ENCODE measurements at regions not wholly inside any gene's neighbourhood (a gene's known extent, or its start where the extent isn't known, plus 50 kb on each side); places are given as distances from the start of the nearest gene placed in this dataset.

- Histone ChIP-seq H3K9me3 (ENCODE audit: control insufficient read depth in 3 of 3, low read length in 3 of 3) (no peaks in the 10 kb centered on the region), H3K27me3 (ENCODE audit: control insufficient read depth in 3 of 3, insufficient read depth in 3 of 3, low read length in 3 of 3) (no peaks in the 10 kb centered on the region), H3K4me3 (ENCODE audit: low read length in 3 of 3) (no peak overlapping the region), H3K4me1 (ENCODE audit: control insufficient read depth in 3 of 3, insufficient read depth in 3 of 3, low read length in 3 of 3) (peaks cover 0 to 8% (median 0%) of the 10 kb centered on the region in 3 donors), H3K36me3 (ENCODE audit: control insufficient read depth in 3 of 3, insufficient read depth in 3 of 3, low read length in 3 of 3) (no peaks in the 10 kb centered on the region), H3K27ac (ENCODE audit: low read depth, low read length) (no peak overlapping the region), H3K9ac (ENCODE audit: low read depth in 1 of 3, low read length in 3 of 3) (no peak overlapping the region)
These were observed 390.7 kb upstream of the RGMA start for GRCh38 chr15:93479715-93480114.

- Histone ChIP-seq H3K36me3 (ENCODE audit: control insufficient read depth in 3 of 3, insufficient read depth in 3 of 3, low read length in 3 of 3) (no peaks in the 10 kb centered on the region), H3K27me3 (ENCODE audit: control insufficient read depth in 3 of 3, insufficient read depth in 3 of 3, low read length in 3 of 3) (no peaks in the 10 kb centered on the region)
These were observed 389.9 kb upstream of the RGMA start for GRCh38 chr15:93478947-93479346.

DNA sequence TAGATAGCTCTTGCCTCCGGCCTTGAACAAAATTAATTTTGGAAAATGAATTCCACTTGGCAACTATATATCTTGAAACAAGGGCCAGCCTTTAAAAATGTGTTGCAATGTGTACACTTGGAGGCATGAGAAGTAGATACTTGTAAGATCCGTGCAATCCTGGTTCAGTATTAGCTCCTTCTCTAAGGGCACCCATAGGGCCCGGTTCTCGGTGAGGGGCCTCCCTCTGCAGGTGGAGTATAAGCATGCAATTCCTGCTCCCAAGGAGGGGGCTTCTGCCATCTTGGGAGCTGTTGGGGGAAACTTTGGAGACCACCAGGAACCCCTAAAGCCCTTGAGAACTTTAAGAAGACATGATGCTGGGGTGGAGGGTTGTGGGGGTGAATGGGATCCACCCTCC, 388.7 kb upstream of the RGMA start:
- H3K27ac ChIP-seq (ENCODE audit: low read depth, low read length) = no peak overlapping the region
- H3K9ac ChIP-seq (ENCODE audit: low read depth in 1 of 3, low read length in 3 of 3) = no peak overlapping the region
- no peaks in the 10 kb centered on the region for H3K36me3 ChIP-seq (ENCODE audit: control insufficient read depth in 3 of 3, insufficient read depth in 3 of 3, low read length in 3 of 3)
- no peaks in the 10 kb centered on the region for H3K9me3 ChIP-seq (ENCODE audit: control insufficient read depth in 3 of 3, low read length in 3 of 3)
- no peak overlapping the region for H3K4me3 ChIP-seq (ENCODE audit: low read length in 3 of 3)
- peaks cover 0 to 3% (median 0%) of the 10 kb centered on the region in 3 donors for H3K4me1 ChIP-seq (ENCODE audit: control insufficient read depth in 3 of 3, insufficient read depth in 3 of 3, low read length in 3 of 3)
- no peaks in the 10 kb centered on the region for H3K27me3 ChIP-seq (ENCODE audit: control insufficient read depth in 3 of 3, insufficient read depth in 3 of 3, low read length in 3 of 3)

More at GRCh38 chr15:93478947-93479346, 389.9 kb upstream of the RGMA start:
- H3K27ac ChIP-seq (ENCODE audit: low read depth, low read length) = no peak overlapping the region
- H3K4me1 ChIP-seq (ENCODE audit: control insufficient read depth in 3 of 3, insufficient read depth in 3 of 3, low read length in 3 of 3) = peaks cover 0 to 3% (median 0%) of the 10 kb centered on the region in 3 donors
- H3K4me3 ChIP-seq (ENCODE audit: low read length in 3 of 3) = no peak overlapping the region
- no peaks in the 10 kb centered on the region for H3K9me3 ChIP-seq (ENCODE audit: control insufficient read depth in 3 of 3, low read length in 3 of 3)
- no peak overlapping the region for H3K9ac ChIP-seq (ENCODE audit: low read depth in 1 of 3, low read length in 3 of 3)

- H3K9me3 ChIP-seq (ENCODE audit: control insufficient read depth in 3 of 3, low read length in 3 of 3) = no peaks in the 10 kb centered on the region
- no peak overlapping the region for H3K4me3 ChIP-seq (ENCODE audit: low read length in 3 of 3)
- H3K9ac ChIP-seq (ENCODE audit: low read depth in 1 of 3, low read length in 3 of 3) = no peak overlapping the region
- peaks cover 0 to 3% (median 0%) of the 10 kb centered on the region in 3 donors for H3K4me1 ChIP-seq (ENCODE audit: control insufficient read depth in 3 of 3, insufficient read depth in 3 of 3, low read length in 3 of 3)
- H3K36me3 ChIP-seq (ENCODE audit: control insufficient read depth in 3 of 3, insufficient read depth in 3 of 3, low read length in 3 of 3) = no peaks in the 10 kb centered on the region
- no peak overlapping the region for H3K27ac ChIP-seq (ENCODE audit: low read depth, low read length)
- no peaks in the 10 kb centered on the region for H3K27me3 ChIP-seq (ENCODE audit: control insufficient read depth in 3 of 3, insufficient read depth in 3 of 3, low read length in 3 of 3)
These were observed 388.2 kb upstream of the RGMA start for GRCh38 chr15:93477188-93477587.

GRCh38 chr15:93476491-93477177, 387.6 kb upstream of the RGMA start:
- no peak overlapping the region for H3K4me3 ChIP-seq (ENCODE audit: low read length in 3 of 3)
- peaks cover 0 to 3% (median 0%) of the 10 kb centered on the region in 3 donors for H3K4me1 ChIP-seq (ENCODE audit: control insufficient read depth in 3 of 3, insufficient read depth in 3 of 3, low read length in 3 of 3)

GRCh38 chr15:93474728-93475127, 385.7 kb upstream of the RGMA start:
- Histone ChIP-seq H3K4me1 (ENCODE audit: control insufficient read depth in 3 of 3, insufficient read depth in 3 of 3, low read length in 3 of 3) (no peaks in the 10 kb centered on the region), H3K4me3 (ENCODE audit: low read length in 3 of 3) (no peak overlapping the region), H3K36me3 (ENCODE audit: control insufficient read depth in 3 of 3, insufficient read depth in 3 of 3, low read length in 3 of 3) (no peaks in the 10 kb centered on the region), H3K9me3 (ENCODE audit: control insufficient read depth in 3 of 3, low read length in 3 of 3) (no peaks in the 10 kb centered on the region), H3K27ac (ENCODE audit: low read depth, low read length) (no peak overlapping the region), H3K9ac (ENCODE audit: low read depth in 1 of 3, low read length in 3 of 3) (no peak overlapping the region), H3K27me3 (ENCODE audit: control insufficient read depth in 3 of 3, insufficient read depth in 3 of 3, low read length in 3 of 3) (no peaks in the 10 kb centered on the region)

More at GRCh38 chr15:93476491-93477177, 387.6 kb upstream of the RGMA start:
- no peak overlapping the region for H3K27ac ChIP-seq (ENCODE audit: low read depth, low read length)
- no peaks in the 10 kb centered on the region for H3K36me3 ChIP-seq (ENCODE audit: control insufficient read depth in 3 of 3, insufficient read depth in 3 of 3, low read length in 3 of 3)
- no peaks in the 10 kb centered on the region for H3K9me3 ChIP-seq (ENCODE audit: control insufficient read depth in 3 of 3, low read length in 3 of 3)
- no peak overlapping the region for H3K9ac ChIP-seq (ENCODE audit: low read depth in 1 of 3, low read length in 3 of 3)
- no peaks in the 10 kb centered on the region for H3K27me3 ChIP-seq (ENCODE audit: control insufficient read depth in 3 of 3, insufficient read depth in 3 of 3, low read length in 3 of 3)

- H3K27ac ChIP-seq (ENCODE audit: low read depth, low read length) = no peak overlapping the region
- H3K9ac ChIP-seq (ENCODE audit: low read depth in 1 of 3, low read length in 3 of 3) = no peak overlapping the region
- H3K4me1 ChIP-seq (ENCODE audit: control insufficient read depth in 3 of 3, insufficient read depth in 3 of 3, low read length in 3 of 3) = peaks cover 0 to 12% (median 11%) of the 10 kb centered on the region in 3 donors
- H3K9me3 ChIP-seq (ENCODE audit: control insufficient read depth in 3 of 3, low read length in 3 of 3) = no peaks in the 10 kb centered on the region
- no peaks in the 10 kb centered on the region for H3K27me3 ChIP-seq (ENCODE audit: control insufficient read depth in 3 of 3, insufficient read depth in 3 of 3, low read length in 3 of 3)
- H3K4me3 ChIP-seq (ENCODE audit: low read length in 3 of 3) = no peak overlapping the region
- H3K36me3 ChIP-seq (ENCODE audit: control insufficient read depth in 3 of 3, insufficient read depth in 3 of 3, low read length in 3 of 3) = no peaks in the 10 kb centered on the region
These were observed 381.0 kb upstream of the RGMA start for GRCh38 chr15:93469994-93470393.

DNA sequence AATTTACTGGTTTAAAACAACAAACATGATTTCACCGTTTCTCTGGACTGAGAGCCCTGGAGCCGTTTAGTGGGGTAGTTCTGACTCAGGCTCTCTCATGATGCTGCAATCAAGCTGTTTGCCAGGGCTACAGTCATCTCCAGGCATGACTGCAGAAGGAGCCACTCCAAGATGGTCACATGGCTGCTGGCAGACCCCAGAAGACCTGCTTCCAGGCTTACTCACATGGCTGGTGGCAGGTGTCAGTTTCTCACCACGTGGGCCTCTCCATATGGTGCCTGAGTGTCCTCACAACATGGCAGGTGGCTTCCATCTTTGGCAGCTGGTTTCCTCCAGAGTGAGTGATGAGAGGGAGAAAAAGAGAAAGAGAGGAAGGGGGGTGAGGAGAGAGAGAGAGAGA, 378.3 kb upstream of the RGMA start:
- Histone ChIP-seq H3K27ac (ENCODE audit: low read depth, low read length) (no peak overlapping the region), H3K9ac (ENCODE audit: low read depth in 1 of 3, low read length in 3 of 3) (no peak overlapping the region), H3K4me1 (ENCODE audit: control insufficient read depth in 3 of 3, insufficient read depth in 3 of 3, low read length in 3 of 3) (peaks cover 0 to 12% (median 11%) of the 10 kb centered on the region in 3 donors), H3K27me3 (ENCODE audit: control insufficient read depth in 3 of 3, insufficient read depth in 3 of 3, low read length in 3 of 3) (no peaks in the 10 kb centered on the region), H3K9me3 (ENCODE audit: control insufficient read depth in 3 of 3, low read length in 3 of 3) (no peaks in the 10 kb centered on the region), H3K36me3 (ENCODE audit: control insufficient read depth in 3 of 3, insufficient read depth in 3 of 3, low read length in 3 of 3) (no peaks in the 10 kb centered on the region), H3K4me3 (ENCODE audit: low read length in 3 of 3) (no peak overlapping the region)

DNA sequence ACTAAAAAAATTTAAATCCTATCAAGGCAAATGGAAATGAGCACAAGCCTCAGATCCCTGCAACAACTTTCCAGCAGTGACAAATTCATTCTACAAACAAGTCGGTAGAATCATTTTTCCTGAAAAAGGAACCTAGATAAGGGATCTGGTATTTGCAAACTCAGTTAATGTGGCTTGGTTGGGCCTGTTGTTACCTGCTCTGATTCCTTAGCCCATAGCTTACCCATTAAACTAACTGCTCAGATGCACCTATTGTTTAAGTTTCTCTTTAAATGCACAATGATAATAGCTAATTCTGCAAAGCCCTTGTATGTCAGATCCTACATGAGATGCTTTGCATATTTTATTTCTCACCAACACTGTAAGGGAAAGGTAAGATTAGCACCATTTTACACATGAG, 377.4 kb upstream of the RGMA start:
- Histone ChIP-seq H3K4me1 (ENCODE audit: control insufficient read depth in 3 of 3, insufficient read depth in 3 of 3, low read length in 3 of 3) (peaks cover 0 to 12% (median 11%) of the 10 kb centered on the region in 3 donors), H3K27me3 (ENCODE audit: control insufficient read depth in 3 of 3, insufficient read depth in 3 of 3, low read length in 3 of 3) (no peaks in the 10 kb centered on the region), H3K36me3 (ENCODE audit: control insufficient read depth in 3 of 3, insufficient read depth in 3 of 3, low read length in 3 of 3) (no peaks in the 10 kb centered on the region), H3K4me3 (ENCODE audit: low read length in 3 of 3) (no peak overlapping the region), H3K9me3 (ENCODE audit: control insufficient read depth in 3 of 3, low read length in 3 of 3) (no peaks in the 10 kb centered on the region), H3K27ac (ENCODE audit: low read depth, low read length) (no peak overlapping the region), H3K9ac (ENCODE audit: low read depth in 1 of 3, low read length in 3 of 3) (no peak overlapping the region)

GRCh38 chr15:93462690-93463089, 373.7 kb upstream of the RGMA start:
- Histone ChIP-seq H3K36me3 (ENCODE audit: control insufficient read depth in 3 of 3, insufficient read depth in 3 of 3, low read length in 3 of 3) (no peaks in the 10 kb centered on the region), H3K9ac (ENCODE audit: low read depth in 1 of 3, low read length in 3 of 3) (no peak overlapping the region), H3K27ac (ENCODE audit: low read depth, low read length) (no peak overlapping the region), H3K9me3 (ENCODE audit: control insufficient read depth in 3 of 3, low read length in 3 of 3) (no peaks in the 10 kb centered on the region), H3K4me3 (ENCODE audit: low read length in 3 of 3) (no peak overlapping the region), H3K4me1 (ENCODE audit: control insufficient read depth in 3 of 3, insufficient read depth in 3 of 3, low read length in 3 of 3) (peaks cover 10 to 25% (median 20%) of the 10 kb centered on the region in 3 donors), H3K27me3 (ENCODE audit: control insufficient read depth in 3 of 3, insufficient read depth in 3 of 3, low read length in 3 of 3) (no peaks in the 10 kb centered on the region)

Measured in skeletal muscle tissue (tissue), 3 donors.